Neural cell (in vitro differentiated cells): ENCODE measurements at regions not wholly inside any gene's neighbourhood (a gene's known extent, or its start where the extent isn't known, plus 50 kb on each side); places are given as distances from the start of the nearest gene placed in this dataset.
"Not testable (repeated sequence)": the region's sequence is repeated elsewhere in the genome, so short reads cannot be mapped to it uniquely, and the experiment has no call there.

Experiments
- H2AFZ ChIP-seq: fragments of 200-600, 300-800 bp; sonication (generic), shearing (Covaris generic); 2 replicates; pipeline ENCODE4 v1.6.0; 2014; ENCODE audit warnings: low read depth, mild to moderate bottlenecking, antibody characterized with exemption, low read length, moderate library complexity
- H3F3A ChIP-seq: fragments of 200-600 bp; shearing (Covaris generic); 2 replicates; pipeline ENCODE4 v1.6.1; 2016; ENCODE audit warnings: mild to moderate bottlenecking, moderate library complexity, mixed read lengths, antibody characterized with exemption, low read length; ENCODE audit not compliant: insufficient read depth, poor library complexity, severe bottlenecking
- H3K27ac ChIP-seq: fragments of 200-600, 300-800 bp; sonication (generic), shearing (Covaris generic); 2 replicates; pipeline ENCODE4 v1.5.1; 2014; ENCODE audit warnings: mild to moderate bottlenecking, low read length, moderate library complexity
- H3K27me3 ChIP-seq: fragments of 300-800, 200-600 bp; sonication (generic), shearing (Covaris generic); 2 replicates; pipeline ENCODE4 v1.6.0; 2014; ENCODE audit warnings: mild to moderate bottlenecking, low read depth, low read length, moderate library complexity; ENCODE audit not compliant: insufficient read depth
- H3K36me3 ChIP-seq: fragments of 300-800, 200-600 bp; sonication (generic), shearing (Covaris generic); 2 replicates; pipeline ENCODE4 v1.5.1; 2014; ENCODE audit warnings: mild to moderate bottlenecking, antibody characterized with exemption, low read length, moderate library complexity; ENCODE audit not compliant: insufficient read depth
- H3K4me2 ChIP-seq: fragments of 300-800, 200-600 bp; sonication (generic), shearing (Covaris generic); 2 replicates; pipeline ENCODE4 v1.6.0; 2014; ENCODE audit warnings: mild to moderate bottlenecking, low read length
- H3K4me3 ChIP-seq: fragments of 300-800, 200-600 bp; sonication (generic), shearing (Covaris generic); 2 replicates; pipeline ENCODE4 v1.5.1; 2014; ENCODE audit warnings: mild to moderate bottlenecking, low read length, moderate library complexity
- H3K79me2 ChIP-seq: fragments of 200-600 bp; shearing (Covaris generic); replicated peaks from 2 replicates; pipeline ENCODE4 v1.6.0; 2014; ENCODE audit warnings: mild to moderate bottlenecking, low read length, moderate library complexity; ENCODE audit not compliant: insufficient read depth
- H3K9ac ChIP-seq: fragments of 300-800, 200-600 bp; sonication (generic), shearing (Covaris generic); 2 replicates; pipeline ENCODE4 v1.6.1; 2016; ENCODE audit warnings: mild to moderate bottlenecking, low read length, mixed read lengths
- H3K9me2 ChIP-seq: fragments of 200-600 bp; shearing (Covaris generic); 2 replicates; pipeline ENCODE4 v1.6.1; 2016; ENCODE audit warnings: mild to moderate bottlenecking, low read length, mixed read lengths; ENCODE audit not compliant: insufficient read depth
- H3K9me3 ChIP-seq: fragments of 200-600, 300-800 bp; sonication (generic), shearing (Covaris generic); 2 replicates; pipeline ENCODE4 v1.6.1; 2016; ENCODE audit warnings: mild to moderate bottlenecking, mixed run types, low read length, moderate library complexity, mixed read lengths
- H4K20me1 ChIP-seq: fragments of 200-600 bp; shearing (Covaris generic); 2 replicates; pipeline ENCODE4 v1.6.1; 2016; ENCODE audit warnings: mild to moderate bottlenecking, mixed run types; ENCODE audit not compliant: insufficient read depth

GRCh38 chr21:10412928-10413246 lies 108.5 kb upstream of the TPTE start:
- not testable (repeated sequence) for H3K36me3 ChIP-seq, H2AFZ ChIP-seq, H3K9ac ChIP-seq, H3F3A ChIP-seq, H4K20me1 ChIP-seq, H3K27ac ChIP-seq, H3K79me2 ChIP-seq, H3K4me2 ChIP-seq, H3K27me3 ChIP-seq, H3K9me2 ChIP-seq, H3K4me3 ChIP-seq
- H3K9me3 ChIP-seq: peaks cover 18% of the 10 kb centered on the region

GRCh38 chr21:10413247-10414120 lies 107.9 kb upstream of the TPTE start:
- not testable (repeated sequence) for H3K4me3 ChIP-seq, H4K20me1 ChIP-seq, H3K4me2 ChIP-seq, H3F3A ChIP-seq, H3K27ac ChIP-seq, H3K27me3 ChIP-seq, H3K36me3 ChIP-seq, H2AFZ ChIP-seq, H3K79me2 ChIP-seq, H3K9ac ChIP-seq, H3K9me2 ChIP-seq
- peaks cover 19% of the 10 kb centered on the region for H3K9me3 ChIP-seq

- not testable (repeated sequence) for H3K27me3 ChIP-seq, H4K20me1 ChIP-seq, H3K9me2 ChIP-seq, H3K9ac ChIP-seq, H3K27ac ChIP-seq, H3F3A ChIP-seq, H3K36me3 ChIP-seq, H3K4me3 ChIP-seq, H2AFZ ChIP-seq, H3K4me2 ChIP-seq, H3K79me2 ChIP-seq
- peaks cover 26% of the 10 kb centered on the region for H3K9me3 ChIP-seq
These were observed 107.1 kb upstream of the TPTE start for GRCh38 chr21:10414121-10414924.

- not testable (repeated sequence) for H3F3A ChIP-seq, H3K27ac ChIP-seq, H3K79me2 ChIP-seq, H3K27me3 ChIP-seq, H3K4me3 ChIP-seq, H3K9me2 ChIP-seq, H3K36me3 ChIP-seq, H4K20me1 ChIP-seq, H3K9ac ChIP-seq, H3K4me2 ChIP-seq, H2AFZ ChIP-seq
- peaks cover 29% of the 10 kb centered on the region for H3K9me3 ChIP-seq
These were observed 106.5 kb upstream of the TPTE start for GRCh38 chr21:10414925-10415254.

- peaks cover 29% of the 10 kb centered on the region for H3K9me3 ChIP-seq
- not testable (repeated sequence) for H3K79me2 ChIP-seq, H3K4me2 ChIP-seq, H3F3A ChIP-seq, H3K27me3 ChIP-seq, H3K27ac ChIP-seq, H3K4me3 ChIP-seq, H3K9me2 ChIP-seq, H4K20me1 ChIP-seq, H3K9ac ChIP-seq, H2AFZ ChIP-seq, H3K36me3 ChIP-seq
These were observed 105.9 kb upstream of the TPTE start for GRCh38 chr21:10415456-10415855.

- not testable (repeated sequence) for H3K36me3 ChIP-seq, H4K20me1 ChIP-seq, H3K27ac ChIP-seq, H3K79me2 ChIP-seq, H2AFZ ChIP-seq, H3K27me3 ChIP-seq, H3K9me2 ChIP-seq, H3F3A ChIP-seq, H3K4me3 ChIP-seq, H3K9ac ChIP-seq, H3K4me2 ChIP-seq
- peaks cover 33% of the 10 kb centered on the region for H3K9me3 ChIP-seq
These were observed 105.5 kb upstream of the TPTE start for GRCh38 chr21:10415859-10416258.

- H3K9me3 ChIP-seq: peaks cover 36% of the 10 kb centered on the region
- H3K9me2 ChIP-seq, H3K79me2 ChIP-seq, H4K20me1 ChIP-seq, H3F3A ChIP-seq, H3K27ac ChIP-seq, H3K4me2 ChIP-seq, H2AFZ ChIP-seq, H3K27me3 ChIP-seq, H3K4me3 ChIP-seq, H3K36me3 ChIP-seq, H3K9ac ChIP-seq: not testable (repeated sequence)
These were observed 104.5 kb upstream of the TPTE start for GRCh38 chr21:10416691-10417447.
